SKM-1 treated with dmso at 0.1 percent for 144 hours (cell line): ENCODE measurements at regions not wholly inside any gene's neighbourhood (a gene's known extent, or its start where the extent isn't known, plus 50 kb on each side); places are given as distances from the start of the nearest gene placed in this dataset.

Experiments used
- DNase-seq: peaks from one replicate; lab custom pipeline; 2025; ENCODE audit not compliant: unreplicated experiment; lab: John Stamatoyannopoulos, UW

GRCh38 chr7:41383596-41383995, 319.3 kb downstream of the INHBA start:
- DNase-seq = no peak

GRCh38 chr7:41378156-41378555, 324.7 kb downstream of the INHBA start:
- DNase-seq = no peak

GRCh38 chr7:41375582-41375981, 327.3 kb downstream of the INHBA start:
- DNase-seq = no peak

GRCh38 chr7:41374150-41374848, 328.6 kb downstream of the INHBA start:
- DNase-seq = no peak

- no peak for DNase-seq
Observed at GRCh38 chr7:41367967-41368882, 334.7 kb downstream of the INHBA start.

- DNase-seq = no peak
Observed at GRCh38 chr7:41351091-41351490, 351.8 kb downstream of the INHBA start.

GRCh38 chr7:41346878-41347277, 356.0 kb downstream of the INHBA start:
- no peak for DNase-seq

GRCh38 chr7:41339913-41340676, 362.8 kb downstream of the INHBA start:
- DNase-seq = no peak

GRCh38 chr7:41336981-41337380, 365.9 kb downstream of the INHBA start:
- DNase-seq = no peak

- DNase-seq = no peak
Observed at GRCh38 chr7:41336455-41336952, 366.4 kb downstream of the INHBA start.

- DNase-seq = no peak
Observed at GRCh38 chr7:41334071-41334862, 368.6 kb downstream of the INHBA start.

- DNase-seq = no peak
Observed at GRCh38 chr7:41333511-41333910, 369.4 kb downstream of the INHBA start.

- no peak for DNase-seq
Observed at GRCh38 chr7:41331194-41331593, 371.7 kb downstream of the INHBA start.

- no peak for DNase-seq
Observed at GRCh38 chr7:41328544-41328943, 374.3 kb downstream of the INHBA start.

- no peak for DNase-seq
Observed at GRCh38 chr7:41328131-41328530, 374.8 kb downstream of the INHBA start.

GRCh38 chr7:41326616-41327015, 376.3 kb downstream of the INHBA start:
- no peak for DNase-seq

- DNase-seq = no peak
Observed at GRCh38 chr7:41323806-41324205, 379.1 kb downstream of the INHBA start.

- no peak for DNase-seq
Observed at GRCh38 chr7:41319581-41319980, 383.3 kb downstream of the INHBA start.

- DNase-seq = no peak
Observed at GRCh38 chr7:41316410-41316809, 386.5 kb downstream of the INHBA start.

- DNase-seq = no peak
Observed at GRCh38 chr7:41315764-41316163, 387.1 kb downstream of the INHBA start.

- DNase-seq = no peak
Observed at GRCh38 chr7:41313171-41313570, 389.7 kb downstream of the INHBA start.
